ENCODE measurements at regions not wholly inside any gene's neighbourhood (a gene's known extent, or its start where the extent isn't known, plus 50 kb on each side); places are given as distances from the start of the nearest gene placed in this dataset.

GRCh38 chr6:113350461-113350860 lies 506.7 kb upstream of the MARCKS start:
- Histone ChIP-seq H3K4me1 (ENCODE audit: control insufficient read depth, extremely low read depth, insufficient read depth, low read length) (peaks cover 46% of the 10 kb centered on the region), H3K9me1 (replicated peaks; ENCODE audit: control insufficient read depth, extremely low read depth, insufficient read depth, low read length) (no peaks in the 10 kb centered on the region), H3K79me2 (ENCODE audit: control insufficient read depth, insufficient read depth, low read length) (no peaks in the 10 kb centered on the region), H3K9me3 (replicated peaks; ENCODE audit: control insufficient read depth, insufficient read depth, low read length) (no peaks in the 10 kb centered on the region), H3K27ac (ENCODE audit: insufficient read depth, low read depth, low read length) (no peak overlapping the region), H2AFZ (ENCODE audit: low read depth, low read length) (no peak overlapping the region), H4K20me1 (replicated peaks; ENCODE audit: control insufficient read depth, extremely low read depth, insufficient read depth, low read length) (no peaks in the 10 kb centered on the region), H3K9ac (replicated peaks; ENCODE audit: extremely low read depth, insufficient read depth, low read length) (no peak overlapping the region), H3K4me3 (replicated peaks in 1 of 3; ENCODE audit: insufficient read depth in 1 of 3, low read depth in 1 of 3, low read length in 3 of 3) (no peak overlapping the region), H3K36me3 (ENCODE audit: control insufficient read depth in 2 of 2, extremely low read depth in 1 of 2, insufficient read depth in 2 of 2, low read length in 2 of 2) (no peaks in the 10 kb centered on the region), H3K27me3 (ENCODE audit: control insufficient read depth in 2 of 2, insufficient read depth in 2 of 2, low read length in 2 of 2) (no peaks in the 10 kb centered on the region), H3K4me2 (ENCODE audit: insufficient read depth, low read length) (no peak overlapping the region)
- ChIA-PET POLR2A (no interaction called here), CTCF (no interaction called here)
- FAIRE-seq, result no peak
- BruUV-seq (replicated peaks), result no TSS peak
- dilution Hi-C loops (cut with MboI; ENCODE audit: extremely low pct_ligation_motif_present, low sequenced_read_pairs) (no loop called here), intact Hi-C loops (cut with micrococcal nuclease) (loop anchor here (5.0 kb wide), 1 partner anchor 507 kb away; the partner anchor contains the start of gene MARCKS)
- TF ChIP-seq JUN (IDR thresholded peaks at IDR 0.05; ENCODE audit: borderline replicate concordance, insufficient read depth, insufficient read length, low read depth) (no peak), POLR2A (IDR thresholded peaks at IDR 0.05; ENCODE audit: low read depth, low read length) (no peak), EZH2 (IDR thresholded peaks at IDR 0.05; ENCODE audit: borderline replicate concordance, low read depth, low read length, severe bottlenecking) (no peak), MYC (IDR thresholded peaks at IDR 0.05; ENCODE audit: low read depth, low read length) (no peak), FOS (IDR thresholded peaks at IDR 0.05; ENCODE audit: borderline replicate concordance, insufficient read depth, low read length) (no peak), GATA2 (IDR thresholded peaks at IDR 0.05; ENCODE audit: insufficient read depth, insufficient read length, low read depth, low read length) (no peak), POLR2AphosphoS5 (IDR thresholded peaks at IDR 0.05; ENCODE audit: insufficient read depth, low read depth, low read length) (no peak)
- TF ChIP-seq, protein P1, sequence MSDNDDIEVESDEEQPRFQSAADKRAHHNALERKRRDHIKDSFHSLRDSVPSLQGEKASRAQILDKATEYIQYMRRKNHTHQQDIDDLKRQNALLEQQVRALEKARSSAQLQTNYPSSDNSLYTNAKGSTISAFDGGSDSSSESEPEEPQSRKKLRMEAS (IDR thresholded peaks at IDR 0.05; ENCODE audit: insufficient read depth, insufficient read length), result no peak
- TF ChIP-seq, protein P2, sequence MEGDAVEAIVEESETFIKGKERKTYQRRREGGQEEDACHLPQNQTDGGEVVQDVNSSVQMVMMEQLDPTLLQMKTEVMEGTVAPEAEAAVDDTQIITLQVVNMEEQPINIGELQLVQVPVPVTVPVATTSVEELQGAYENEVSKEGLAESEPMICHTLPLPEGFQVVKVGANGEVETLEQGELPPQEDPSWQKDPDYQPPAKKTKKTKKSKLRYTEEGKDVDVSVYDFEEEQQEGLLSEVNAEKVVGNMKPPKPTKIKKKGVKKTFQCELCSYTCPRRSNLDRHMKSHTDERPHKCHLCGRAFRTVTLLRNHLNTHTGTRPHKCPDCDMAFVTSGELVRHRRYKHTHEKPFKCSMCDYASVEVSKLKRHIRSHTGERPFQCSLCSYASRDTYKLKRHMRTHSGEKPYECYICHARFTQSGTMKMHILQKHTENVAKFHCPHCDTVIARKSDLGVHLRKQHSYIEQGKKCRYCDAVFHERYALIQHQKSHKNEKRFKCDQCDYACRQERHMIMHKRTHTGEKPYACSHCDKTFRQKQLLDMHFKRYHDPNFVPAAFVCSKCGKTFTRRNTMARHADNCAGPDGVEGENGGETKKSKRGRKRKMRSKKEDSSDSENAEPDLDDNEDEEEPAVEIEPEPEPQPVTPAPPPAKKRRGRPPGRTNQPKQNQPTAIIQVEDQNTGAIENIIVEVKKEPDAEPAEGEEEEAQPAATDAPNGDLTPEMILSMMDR (IDR thresholded peaks at IDR 0.05; ENCODE audit: extremely low read depth in 1 of 2, insufficient read depth in 1 of 2, low read depth in 1 of 2, low read length in 2 of 2), result no peak
- DNase-seq (ENCODE audit: low read depth, low spot score), result no peak

Data from endothelial cell of umbilical vein (primary cell).